B cell (primary cell): ENCODE measurements at regions not wholly inside any gene's neighbourhood (a gene's known extent, or its start where the extent isn't known, plus 50 kb on each side); places are given as distances from the start of the nearest gene placed in this dataset.

ENCODE experiments used
- ATAC-seq: fragments of 200-7000 bp; cut with Tn5 transposase; one replicate; pipeline ENCODE4 v1.10.0; 2021; ENCODE audit warnings: low read depth, mild to moderate bottlenecking, moderate number of reproducible peaks, moderate library complexity
- CTCF ChIA-PET: fragments of 350-600 bp; sonication (Branson Sonifier 250); formaldehyde crosslinking; loops from one replicate; lab custom pipeline; 2021; ENCODE audit warnings: antibody characterized with exemption, inconsistent platforms; lab: Charles Lee
- POLR2A ChIA-PET: fragments of 350-600 bp; sonication (Branson Sonifier 250); formaldehyde crosslinking; loops from one replicate; lab custom pipeline; 2021; ENCODE audit warnings: antibody characterized with exemption; lab: Charles Lee
- DNase-seq: peaks from one replicate; pipeline ENCODE4 v3.0.0; 2013
- H2AFZ ChIP-seq: 2 replicates; pipeline ENCODE4 v1.6.1; 2012; ENCODE audit warnings: mild to moderate bottlenecking, low read depth, low read length; ENCODE audit not compliant: insufficient read depth, poor library complexity, severe bottlenecking
- H3K27ac ChIP-seq, 2 donors: 1 replicate in 1 of 2; 2 replicates in 1 of 2; pipeline ENCODE4 v1.5.1; 2012 to 2013; ENCODE audit warnings: low read length in 2 of 2, mild to moderate bottlenecking in 2 of 2, moderate library complexity in 1 of 2
- H3K27me3 ChIP-seq, 4 experiments: fragments of 200-600 bp in 1 of 4; sonication (generic) in 1 of 4; replicated peaks in 1 of 4; 1 replicate in 2 of 4; 2 replicates in 2 of 4; pipeline versions ENCODE4 v1.6.1 to v1.7.0; 2013 to 2016; ENCODE audit warnings: low read length in 3 of 4, mild to moderate bottlenecking in 2 of 4, mixed read lengths in 1 of 4, moderate library complexity in 1 of 4; ENCODE audit not compliant: insufficient read depth in 4 of 4, control insufficient read depth in 3 of 4; ENCODE audit errors: control extremely low read depth in 1 of 4
- H3K36me3 ChIP-seq, 2 experiments: replicated peaks in 1 of 2; 1 replicate in 1 of 2; 2 replicates in 1 of 2; pipeline versions ENCODE4 v1.6.1 to v1.7.1; 2013; ENCODE audit warnings: low read length in 1 of 2; ENCODE audit not compliant: insufficient read depth in 2 of 2, control insufficient read depth in 1 of 2; ENCODE audit errors: control extremely low read depth in 1 of 2, extremely low read depth in 1 of 2
- H3K4me1 ChIP-seq, 2 donors: fragments of 200-600 bp in 1 of 2; sonication (generic) in 1 of 2; 1 replicate in 1 of 2; 2 replicates in 1 of 2; pipeline versions ENCODE4 v1.5.1 to v1.6.1; 2013 to 2017; ENCODE audit warnings: low read length in 2 of 2; ENCODE audit not compliant: control insufficient read depth in 2 of 2, insufficient read depth in 2 of 2
- H3K4me2 ChIP-seq: replicated peaks from 2 replicates; pipeline ENCODE3; 2012; ENCODE audit warnings: mild to moderate bottlenecking, low read depth, low read length; ENCODE audit not compliant: poor library complexity, severe bottlenecking
- H3K4me3 ChIP-seq, 5 experiments: fragments of 200-600 bp in 1 of 5; sonication (generic) in 1 of 5; 1 replicate in 3 of 5; 2 replicates in 2 of 5; pipeline versions ENCODE4 v1.5.1 to v1.7.0; 2011 to 2016; ENCODE audit warnings: low read length in 4 of 5, mild to moderate bottlenecking in 4 of 5, low read depth in 2 of 5, control low read depth in 1 of 5, moderate library complexity in 1 of 5; ENCODE audit not compliant: insufficient read depth in 1 of 5; ENCODE audit errors: control extremely low read depth in 1 of 5, extremely low read depth in 1 of 5
- H3K79me2 ChIP-seq: fragments of 200-600 bp; sonication (generic); one replicate; pipeline ENCODE4 v1.6.0; 2016; ENCODE audit warnings: low read length; ENCODE audit not compliant: control insufficient read depth, insufficient read depth
- H3K9ac ChIP-seq: fragments of 200-600 bp; sonication (generic); 2 replicates; pipeline ENCODE4 v1.6.1; 2017; ENCODE audit warnings: mild to moderate bottlenecking, low read length, moderate library complexity
- H3K9me3 ChIP-seq, 3 donors: one replicate each; pipeline versions ENCODE4 v1.6.1 to v1.7.1; 2013; ENCODE audit warnings: low read length in 2 of 3; ENCODE audit not compliant: control insufficient read depth in 2 of 3, insufficient read depth in 1 of 3; ENCODE audit errors: control extremely low read depth in 1 of 3
- H4K20me1 ChIP-seq: 2 replicates; pipeline ENCODE4 v1.6.0; 2012; ENCODE audit warnings: mild to moderate bottlenecking, low read length; ENCODE audit not compliant: insufficient read depth, control insufficient read depth, poor library complexity, severe bottlenecking
- H3K27ac Mint-ChIP-seq: one replicate; pipeline ENCODE4 v1.8.0; 2021; ENCODE audit warnings: mixed read lengths
- H3K27me3 Mint-ChIP-seq: one replicate; pipeline ENCODE4 v1.8.0; 2021; ENCODE audit warnings: mixed read lengths
- H3K4me1 Mint-ChIP-seq: one replicate; pipeline ENCODE4 v1.8.0; 2021; ENCODE audit warnings: mixed read lengths
- H3K4me3 Mint-ChIP-seq: one replicate; pipeline ENCODE4 v1.8.0; 2021; ENCODE audit warnings: mixed read lengths
- H3K9me3 Mint-ChIP-seq: one replicate; pipeline ENCODE4 v1.8.0; 2022; ENCODE audit warnings: mixed read lengths; ENCODE audit not compliant: insufficient read depth
- CTCF ChIP-seq: fragments of 200-600 bp; IDR thresholded peaks from one replicate; pipeline ENCODE4 v1.8.0; 2022; ENCODE audit warnings: antibody characterized with exemption, mild to moderate bottlenecking
- EZH2 ChIP-seq: IDR thresholded peaks from 2 replicates; pipeline ENCODE4 v1.6.1; 2012; ENCODE audit warnings: borderline replicate concordance, low read depth, mild to moderate bottlenecking, moderate library complexity, low read length; ENCODE audit not compliant: insufficient read depth, poor library complexity, severe bottlenecking
- WGBS: methylation state at CpG from one replicate; pipeline ENCODE4 v1.1.5; 2013; ENCODE audit warnings: missing lambda C conversion rate; ENCODE audit not compliant: insufficient coverage; 5-methylcytosine and 5-hydroxymethylcytosine counted together
- intact Hi-C: fragments of 100-400 bp; cut with micrococcal nuclease; formaldehyde crosslinking; loops from one replicate; pipeline ENCODE4 v1.10.0; 2022

GRCh38 chr22:46079861-46080821 lies 70.2 kb upstream of the PPARA start:
- CTCF ChIA-PET = interaction anchor here (1.6 kb wide), 1 partner anchor 67 kb away, joined by 4 read pairs; no protein-coding TSS in a partner anchor
- Histone ChIP-seq H3K36me3 (no peaks in the 10 kb centered on the region), H3K9ac (no peak overlapping the region), H4K20me1 (peaks cover 55% of the 10 kb centered on the region), H3K9me3 (no peaks in the 10 kb centered on the region), H3K79me2 (peaks cover 47% of the 10 kb centered on the region), H2AFZ (no peak overlapping the region), H3K4me2 (no peak overlapping the region), H3K4me3 (no peak overlapping the region), H3K4me1 (no peaks in the 10 kb centered on the region), H3K27me3 (no peaks in the 10 kb centered on the region), H3K27ac (no peak overlapping the region)
- Mint-ChIP-seq H3K27ac (no peak overlapping the region), H3K4me3 (no peak overlapping the region), H3K27me3 (no peaks in the 10 kb centered on the region), H3K4me1 (peaks cover 1% of the 10 kb centered on the region), H3K9me3 (no peaks in the 10 kb centered on the region)
- WGBS = 96% methylated on average over 48 of the region's 57 CpGs
- TF ChIP-seq EZH2 (no peak), CTCF (no peak)
- intact Hi-C loops = no loop called here
- ATAC-seq = no peak
- DNase-seq = no peak
- POLR2A ChIA-PET = interaction anchor here (0.6 to 1.2 kb wide), 2 partner anchors 44 to 874 kb away, joined by 3 read pairs; no protein-coding TSS in a partner anchor
